Activated T-helper 2 cell treated with anti-CD3 and anti-CD28 coated beads, Interferon-gamma antibody, Interleukin-2, Interleukin-4, amounts not matched to agents 10 μg/mL and 5 μg/mL and 100 μg/mL, durations not matched to agents 14 hours and 24 hours and 36 hours (primary cell): ENCODE measurements at regions not wholly inside any gene's neighbourhood (a gene's known extent, or its start where the extent isn't known, plus 50 kb on each side); places are given as distances from the start of the nearest gene placed in this dataset.

Experiments used
- DNase-seq: peaks from one replicate; pipeline ENCODE4 v3.0.0; 2021; ENCODE audit warnings: low spot score
- H3K27ac Mint-ChIP-seq: one replicate; pipeline ENCODE4 v1.8.0; 2021; ENCODE audit warnings: mixed read lengths
- H3K27me3 Mint-ChIP-seq: one replicate; pipeline ENCODE4 v1.8.0; 2021; ENCODE audit warnings: low read depth, mixed read lengths
- H3K36me3 Mint-ChIP-seq: one replicate; pipeline ENCODE4 v1.8.0; 2021; ENCODE audit warnings: low read depth, mixed read lengths
- H3K4me1 Mint-ChIP-seq: one replicate; pipeline ENCODE4 v1.8.0; 2021; ENCODE audit warnings: low read depth, mixed read lengths
- H3K4me3 Mint-ChIP-seq: one replicate; pipeline ENCODE4 v1.8.0; 2021; ENCODE audit warnings: low read depth, mild to moderate bottlenecking, moderate library complexity, mixed read lengths
- H3K9me3 Mint-ChIP-seq: one replicate; pipeline ENCODE4 v1.8.0; 2021; ENCODE audit warnings: mixed read lengths
- intact Hi-C: fragments of 100-400 bp; cut with micrococcal nuclease; formaldehyde crosslinking; loops from one replicate; pipeline ENCODE4 v1.15.1; 2023

DNA sequence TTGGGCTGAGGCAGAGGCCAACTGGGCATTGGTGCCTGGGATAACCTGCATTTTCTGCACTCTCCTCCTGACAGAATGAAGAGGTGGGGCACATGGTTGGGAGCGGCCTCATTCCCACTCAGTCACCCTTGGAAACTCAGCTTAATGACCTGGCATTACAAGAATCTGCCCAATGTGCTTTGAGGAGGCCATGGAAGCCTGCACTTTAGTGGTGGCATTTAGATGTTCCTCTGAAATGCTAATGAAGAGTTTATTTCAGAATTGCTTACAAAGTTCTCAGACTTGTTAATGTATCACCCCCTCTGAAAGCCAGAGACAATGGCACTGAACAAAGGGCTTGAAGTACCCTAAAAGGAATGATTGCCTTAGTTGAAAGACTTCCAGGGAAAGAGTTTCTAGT lies 71.4 kb upstream of the PARP11 start:
- DNase-seq = no peak
- H3K4me3 Mint-ChIP-seq = no peak overlapping the region
- peaks cover 7% of the 10 kb centered on the region for H3K27me3 Mint-ChIP-seq
- H3K9me3 Mint-ChIP-seq = peaks cover 13% of the 10 kb centered on the region
- H3K27ac Mint-ChIP-seq = no peak overlapping the region
- peaks cover 8% of the 10 kb centered on the region for H3K36me3 Mint-ChIP-seq
- H3K4me1 Mint-ChIP-seq = peaks cover 29% of the 10 kb centered on the region
- intact Hi-C loops = no loop called here

DNA sequence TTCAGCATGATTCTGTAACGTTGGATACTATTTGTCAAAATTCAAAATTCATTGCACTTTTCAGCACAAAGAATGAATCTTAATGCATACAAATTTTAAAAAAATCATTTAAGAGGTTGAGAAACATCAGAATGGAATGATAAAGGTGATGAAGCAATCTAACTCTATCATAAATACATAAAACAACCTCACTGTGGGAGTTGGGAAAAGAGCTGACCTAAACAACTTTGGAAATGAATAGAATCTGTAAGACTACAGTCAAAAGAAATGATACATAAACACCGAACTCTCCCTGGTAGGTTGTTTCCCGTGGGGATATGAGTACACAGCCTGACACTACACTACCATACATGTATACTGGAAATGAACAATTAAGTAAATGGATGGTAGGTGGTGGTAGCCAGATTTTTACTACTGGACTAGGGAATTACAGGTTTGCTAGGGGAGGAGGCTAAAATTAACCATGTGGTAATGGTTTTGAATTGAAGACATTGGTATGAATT lies 64.9 kb upstream of the PARP11 start:
- DNase-seq = no peak
- intact Hi-C loops = no loop called here
- Mint-ChIP-seq H3K27ac (no peak overlapping the region), H3K4me3 (no peak overlapping the region), H3K36me3 (no peaks in the 10 kb centered on the region), H3K4me1 (peaks cover 33% of the 10 kb centered on the region), H3K27me3 (no peaks in the 10 kb centered on the region), H3K9me3 (no peaks in the 10 kb centered on the region)

DNA sequence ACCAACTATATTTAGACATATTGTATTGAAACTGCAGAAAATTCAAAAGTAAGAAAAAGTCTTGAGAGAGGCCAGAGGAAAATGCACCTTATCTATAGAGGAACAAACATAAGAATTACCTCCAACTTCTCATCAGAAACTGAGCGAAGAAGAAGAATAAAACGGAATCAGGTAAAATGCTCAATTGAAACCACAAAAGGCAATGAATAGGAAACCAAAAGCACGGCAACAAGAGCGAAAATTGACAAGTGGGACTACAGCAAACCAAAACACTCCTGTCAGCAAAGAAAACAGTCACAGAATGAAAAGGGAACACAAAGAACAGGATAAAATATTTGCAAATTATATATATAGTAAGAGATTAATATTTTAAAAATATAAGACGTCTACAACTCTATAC lies 61.9 kb upstream of the PARP11 start:
- Mint-ChIP-seq H3K27me3 (peaks cover under 1% of the 10 kb centered on the region), H3K36me3 (no peaks in the 10 kb centered on the region), H3K9me3 (no peaks in the 10 kb centered on the region), H3K27ac (peak overlapping the region; percentile 56), H3K4me3 (peak overlapping the region; percentile 59), H3K4me1 (peaks cover 58% of the 10 kb centered on the region)
- DNase-seq = no peak
- intact Hi-C loops = no loop called here

DNA sequence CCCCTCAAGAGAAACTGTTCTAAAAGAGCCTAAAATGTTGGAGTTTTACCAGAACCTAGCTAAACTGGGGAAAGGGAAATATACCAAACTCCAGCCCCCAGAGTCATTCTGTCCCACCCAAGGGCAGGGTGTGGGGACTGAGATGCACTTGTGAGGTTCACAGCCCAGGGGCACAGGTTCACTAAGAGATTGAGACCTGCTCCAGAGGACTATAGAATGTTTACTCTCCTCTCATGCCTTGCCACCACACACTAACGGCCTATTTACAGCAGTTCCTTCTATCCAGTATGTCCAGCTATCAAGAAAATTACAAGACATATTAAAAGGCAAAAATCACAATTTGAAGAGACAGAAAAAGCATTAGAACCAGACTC lies 60.6 kb upstream of the PARP11 start:
- no peaks in the 10 kb centered on the region for H3K36me3 Mint-ChIP-seq
- H3K4me3 Mint-ChIP-seq = peak overlapping the region; percentile 58
- peaks cover 4% of the 10 kb centered on the region for H3K27me3 Mint-ChIP-seq
- H3K27ac Mint-ChIP-seq = peak overlapping the region; percentile 5
- H3K9me3 Mint-ChIP-seq = no peaks in the 10 kb centered on the region
- peaks cover 60% of the 10 kb centered on the region for H3K4me1 Mint-ChIP-seq
- DNase-seq = no peak
- intact Hi-C loops = no loop called here

DNA sequence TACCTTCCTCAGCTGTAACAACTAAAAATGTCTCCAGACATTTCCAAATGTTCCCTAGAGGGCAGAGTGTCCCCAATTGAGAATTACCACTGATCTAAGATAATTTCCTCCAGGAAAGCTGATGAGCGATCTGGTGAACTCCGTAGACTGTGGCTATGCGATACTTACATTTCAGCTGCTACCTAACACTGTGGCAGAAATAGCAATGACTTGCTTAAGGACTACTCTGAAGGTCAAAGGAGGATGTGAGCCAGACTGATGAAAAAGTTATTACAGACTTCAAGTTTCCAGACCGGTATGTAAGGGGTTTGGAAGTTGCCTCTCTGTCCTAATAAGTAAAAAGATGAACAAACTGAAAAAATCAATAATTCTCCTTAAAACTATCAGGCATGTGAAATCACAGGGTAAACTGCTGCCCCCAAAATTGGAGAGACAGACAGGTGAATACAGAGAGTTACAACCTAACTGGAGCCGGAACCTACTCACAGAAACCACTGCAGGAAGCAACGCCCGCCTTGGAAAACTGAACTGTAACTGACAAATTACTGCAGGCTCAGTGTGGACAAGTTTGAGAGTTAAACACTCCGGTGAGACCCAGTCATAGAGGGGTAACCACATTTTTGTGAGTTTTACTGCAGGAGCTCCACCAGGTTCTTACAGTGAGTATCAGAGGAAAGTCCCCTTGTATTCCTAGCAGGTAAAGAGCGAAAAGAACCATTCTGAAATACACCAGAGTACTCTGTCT lies 60.0 kb upstream of the PARP11 start:
- Mint-ChIP-seq H3K36me3 (no peaks in the 10 kb centered on the region), H3K9me3 (no peaks in the 10 kb centered on the region), H3K27ac (no peak overlapping the region), H3K4me3 (peak overlapping the region; percentile 58), H3K4me1 (peaks cover 59% of the 10 kb centered on the region), H3K27me3 (peaks cover 4% of the 10 kb centered on the region)
- intact Hi-C loops = no loop called here
- DNase-seq = no peak

DNA sequence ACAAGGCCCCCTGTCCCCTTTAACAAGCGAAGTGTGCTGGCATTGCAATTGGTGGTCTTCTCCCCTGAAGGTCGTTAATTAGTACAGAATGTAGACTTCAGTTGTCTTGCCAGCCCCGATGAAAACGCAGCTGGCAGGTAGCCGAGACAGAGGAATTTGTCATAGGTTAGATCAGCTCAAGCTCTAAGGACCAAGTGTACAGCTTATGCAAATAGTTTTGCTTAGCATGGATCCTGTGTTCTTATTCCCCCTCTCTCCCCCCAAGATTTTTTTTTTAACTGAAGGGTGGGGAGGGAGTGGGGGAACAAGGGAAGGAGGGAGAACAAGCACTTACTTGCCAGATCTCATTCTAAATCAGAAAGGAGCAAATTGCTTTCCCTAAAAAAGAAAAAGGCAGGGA lies 58.6 kb upstream of the PARP11 start:
- Mint-ChIP-seq H3K9me3 (no peaks in the 10 kb centered on the region), H3K4me1 (peaks cover 58% of the 10 kb centered on the region), H3K36me3 (no peaks in the 10 kb centered on the region), H3K27ac (no peak overlapping the region), H3K27me3 (peaks cover 8% of the 10 kb centered on the region), H3K4me3 (no peak overlapping the region)
- intact Hi-C loops = no loop called here
- no peak for DNase-seq

DNA sequence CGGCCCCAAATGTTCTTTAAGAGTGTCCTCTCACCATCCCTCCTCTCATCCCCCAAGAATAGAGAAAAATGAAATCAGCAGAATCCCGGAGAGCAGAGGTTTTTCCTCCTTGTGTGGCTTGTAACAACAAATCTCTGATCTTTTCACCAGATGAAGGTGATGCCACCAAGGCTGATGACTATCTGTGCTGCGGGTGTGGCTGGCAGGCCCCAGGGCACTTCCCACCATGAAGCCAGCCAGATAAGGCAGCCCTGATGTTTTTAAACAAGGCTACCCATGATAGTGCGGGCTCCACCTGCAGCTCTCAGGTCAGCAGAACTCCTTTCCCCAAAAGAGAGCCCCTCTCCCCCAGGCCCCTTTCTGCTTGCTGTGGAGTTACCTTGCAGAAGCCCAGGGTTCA lies 58.0 kb upstream of the PARP11 start:
- no peak for DNase-seq
- Mint-ChIP-seq H3K27ac (no peak overlapping the region), H3K27me3 (peaks cover 13% of the 10 kb centered on the region), H3K36me3 (no peaks in the 10 kb centered on the region), H3K4me1 (peaks cover 57% of the 10 kb centered on the region), H3K9me3 (no peaks in the 10 kb centered on the region), H3K4me3 (no peak overlapping the region)
- intact Hi-C loops = no loop called here

DNA sequence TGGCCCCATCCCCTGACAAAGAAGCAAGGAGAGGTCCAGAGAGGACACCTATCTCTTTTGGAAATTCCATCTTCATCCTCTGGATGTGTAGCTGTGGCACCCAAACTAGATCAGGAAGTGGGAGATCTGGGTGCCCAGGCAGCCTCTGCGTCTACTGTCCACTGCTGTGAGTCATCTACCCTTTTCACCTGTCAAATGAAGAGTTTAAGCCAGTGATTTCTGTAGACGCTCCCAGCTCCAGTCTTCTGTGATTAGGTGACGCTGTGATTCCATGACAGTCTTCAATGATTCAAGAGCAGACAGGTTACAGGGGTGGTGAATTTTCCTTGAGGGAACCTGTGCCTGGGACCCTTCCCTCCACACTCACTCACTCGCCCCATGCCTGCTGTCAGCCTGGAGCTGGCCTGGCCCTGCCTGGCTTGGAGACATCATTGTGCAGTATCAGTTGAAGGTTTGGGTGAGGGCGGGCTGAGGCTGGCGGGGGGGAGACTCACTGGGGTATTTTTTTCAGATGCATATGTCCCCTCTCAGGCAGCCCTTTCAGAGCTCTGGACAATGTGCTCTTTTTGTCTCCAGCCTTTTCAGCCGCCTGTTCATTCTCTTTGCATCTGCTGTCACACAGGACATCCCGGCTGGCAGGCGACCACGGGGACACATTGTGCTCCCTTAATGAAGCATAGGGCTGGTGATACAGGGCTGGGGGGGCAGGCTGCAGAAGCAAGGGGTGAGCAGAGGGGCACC lies 56.8 kb upstream of the PARP11 start:
- Mint-ChIP-seq H3K27ac (no peak overlapping the region), H3K4me1 (peaks cover 47% of the 10 kb centered on the region), H3K9me3 (no peaks in the 10 kb centered on the region), H3K36me3 (no peaks in the 10 kb centered on the region), H3K27me3 (peaks cover 17% of the 10 kb centered on the region), H3K4me3 (no peak overlapping the region)
- intact Hi-C loops = no loop called here
- no peak for DNase-seq

DNA sequence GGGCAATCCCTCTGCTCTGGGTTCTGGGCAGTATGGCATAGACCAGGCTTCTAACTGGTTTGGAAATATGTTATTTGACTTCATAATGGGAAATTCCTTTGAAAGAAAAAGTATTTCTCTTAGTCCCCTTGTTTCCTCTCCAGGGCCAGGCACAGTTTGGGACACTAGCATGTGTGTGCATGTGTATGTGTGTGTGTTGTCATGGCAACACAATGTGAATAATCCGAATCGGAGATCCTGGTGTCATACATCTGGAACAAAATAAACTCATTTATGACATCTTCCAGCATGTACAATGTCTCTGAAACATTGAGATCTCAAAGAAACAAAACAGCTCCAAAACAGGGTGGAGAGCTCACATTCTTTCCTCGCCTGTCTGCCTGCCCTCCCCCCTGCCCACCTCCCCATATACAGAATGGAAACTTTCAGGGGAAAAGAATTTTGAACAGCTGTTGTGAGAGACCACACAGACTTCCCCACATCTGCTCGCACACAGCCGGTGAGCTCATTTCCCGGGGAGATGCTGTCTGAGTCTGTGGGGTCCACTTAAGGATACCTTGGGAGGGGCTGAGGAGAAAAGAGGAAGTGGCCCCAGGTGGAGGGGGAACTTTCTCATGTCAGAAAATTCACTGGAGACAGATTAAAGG lies 55.5 kb upstream of the PARP11 start:
- intact Hi-C loops = no loop called here
- no peak overlapping the region for H3K4me3 Mint-ChIP-seq
- H3K27me3 Mint-ChIP-seq = peaks cover 21% of the 10 kb centered on the region
- no peaks in the 10 kb centered on the region for H3K9me3 Mint-ChIP-seq
- H3K4me1 Mint-ChIP-seq = peaks cover 39% of the 10 kb centered on the region
- H3K27ac Mint-ChIP-seq = no peak overlapping the region
- DNase-seq = no peak
- H3K36me3 Mint-ChIP-seq = no peaks in the 10 kb centered on the region

DNA sequence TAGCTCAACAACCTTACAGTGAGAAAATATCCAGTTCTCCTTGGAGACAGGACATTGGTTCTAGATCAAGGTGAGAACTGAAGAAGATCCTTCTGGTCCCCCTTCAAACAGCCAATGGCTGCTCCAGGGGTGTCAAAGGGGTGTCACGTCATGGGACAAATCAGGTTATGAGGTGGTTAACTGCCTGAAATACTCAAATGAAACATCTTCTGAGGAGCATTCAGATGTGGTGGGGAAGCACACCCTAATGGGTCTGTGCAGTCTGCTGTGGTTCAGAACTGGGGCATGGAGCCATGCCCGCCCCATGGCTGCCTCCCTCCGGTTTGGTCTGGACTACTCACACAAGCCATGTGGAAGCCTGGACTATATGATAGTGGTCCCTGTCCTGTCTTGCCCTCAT lies 52.4 kb upstream of the PARP11 start:
- no peak for DNase-seq
- H3K4me1 Mint-ChIP-seq = peaks cover 16% of the 10 kb centered on the region
- H3K27me3 Mint-ChIP-seq = peaks cover 29% of the 10 kb centered on the region
- H3K36me3 Mint-ChIP-seq = no peaks in the 10 kb centered on the region
- no peak overlapping the region for H3K4me3 Mint-ChIP-seq
- intact Hi-C loops = no loop called here
- H3K9me3 Mint-ChIP-seq = no peaks in the 10 kb centered on the region
- no peak overlapping the region for H3K27ac Mint-ChIP-seq

DNA sequence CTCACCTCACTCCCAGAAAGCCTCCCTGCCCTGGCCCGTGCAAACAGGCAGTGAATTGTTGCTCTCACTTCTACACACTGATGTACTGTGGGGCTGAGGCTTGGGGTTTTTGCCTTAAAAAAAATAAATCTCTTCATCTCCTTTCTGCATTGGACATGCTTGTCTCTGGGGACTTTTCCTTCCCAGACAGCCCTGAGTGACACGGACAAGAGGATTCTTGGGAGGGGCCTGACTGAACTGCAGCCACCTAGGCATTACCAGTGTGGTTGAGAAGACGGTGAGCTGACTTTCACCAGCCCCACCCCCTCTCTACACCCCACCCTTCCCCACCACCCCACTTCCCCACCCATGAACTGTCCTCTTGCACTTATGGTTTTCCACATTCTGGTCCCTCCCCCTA lies 51.6 kb upstream of the PARP11 start:
- no peaks in the 10 kb centered on the region for H3K36me3 Mint-ChIP-seq
- H3K4me3 Mint-ChIP-seq = no peak overlapping the region
- peaks cover 12% of the 10 kb centered on the region for H3K4me1 Mint-ChIP-seq
- H3K9me3 Mint-ChIP-seq = no peaks in the 10 kb centered on the region
- intact Hi-C loops = no loop called here
- H3K27me3 Mint-ChIP-seq = peaks cover 26% of the 10 kb centered on the region
- no peak for DNase-seq
- no peak overlapping the region for H3K27ac Mint-ChIP-seq

DNA sequence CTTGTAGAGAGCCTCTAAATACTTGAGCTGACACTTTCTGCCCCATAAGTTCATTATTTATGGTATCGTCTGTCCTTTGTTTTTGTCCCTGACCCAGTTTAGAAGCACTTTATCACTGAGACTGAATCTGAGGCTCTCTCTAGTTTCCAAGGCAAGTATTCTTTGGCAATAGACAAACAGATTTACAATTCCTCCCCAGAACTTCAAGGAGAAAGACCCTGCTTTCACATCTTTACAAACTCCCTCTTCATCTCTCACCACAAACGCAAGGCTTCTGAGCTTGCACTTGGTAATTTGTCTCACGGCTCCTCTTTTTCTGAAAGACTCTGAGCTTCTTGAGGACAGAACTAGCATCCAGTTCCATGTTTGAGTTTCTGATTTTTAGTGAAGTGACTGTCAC lies 49.8 kb upstream of the PARP11 start:
- intact Hi-C loops = no loop called here
- Mint-ChIP-seq H3K27ac (no peak overlapping the region), H3K36me3 (no peaks in the 10 kb centered on the region), H3K9me3 (no peaks in the 10 kb centered on the region), H3K27me3 (peaks cover 25% of the 10 kb centered on the region), H3K4me3 (no peak overlapping the region), H3K4me1 (peaks cover 8% of the 10 kb centered on the region)
- DNase-seq = no peak
